Upper lobe of left lung (tissue), 6 donors: ENCODE measurements at regions not wholly inside any gene's neighbourhood (a gene's known extent, or its start where the extent isn't known, plus 50 kb on each side); places are given as distances from the start of the nearest gene placed in this dataset.
A peak's percentile ranks its signal among the peaks of the same experiment; 100 is the strongest.

Experiments
- ATAC-seq, 2 donors: fragments of 200-7000 bp; cut with Tn5 transposase; one replicate each; pipeline ENCODE4 v1.9.1; 2022; ENCODE audit warnings: mild to moderate bottlenecking in 2 of 2, moderate library complexity in 2 of 2; ENCODE audit not compliant: low FRiP score in 2 of 2
- DNase-seq, 2 donors: peaks; one replicate each; pipeline ENCODE4 v3.0.0-alpha.2; 2019 to 2020
- H3K27ac ChIP-seq, 4 donors: fragments of 200-600 bp; sonication (generic); one replicate each; pipeline ENCODE4 v1.5.1; 2016 to 2019
- H3K27me3 ChIP-seq, 4 donors: fragments of 200-600 bp; sonication (generic); one replicate each; pipeline ENCODE4 v1.5.1; 2017 to 2019
- H3K36me3 ChIP-seq, 4 donors: fragments of 200-600 bp; sonication (generic); one replicate each; pipeline ENCODE4 v1.5.1; 2016 to 2019
- H3K4me1 ChIP-seq, 4 donors: fragments of 200-600 bp; sonication (generic); one replicate each; pipeline ENCODE4 v1.5.1; 2018 to 2019
- H3K4me3 ChIP-seq, 4 donors: fragments of 200-600 bp; sonication (generic); one replicate each; pipeline ENCODE4 v1.5.1; 2017 to 2019; ENCODE audit warnings: mild to moderate bottlenecking in 2 of 4, moderate library complexity in 1 of 4
- H3K9me3 ChIP-seq, 4 donors: fragments of 200-600 bp; sonication (generic); one replicate each; pipeline ENCODE4 v1.5.1; 2018 to 2019
- EP300 ChIP-seq, 4 donors: sonication (generic); formaldehyde crosslinking; IDR thresholded peaks; one replicate each; pipeline ENCODE4 v1.5.1; 2017; ENCODE audit warnings: antibody characterized with exemption in 4 of 4, control low read depth in 2 of 4
- POLR2A ChIP-seq, 4 donors: fragments of 450-650 bp; IDR thresholded peaks; one replicate each; pipeline ENCODE4 v1.5.1; 2016 to 2017; ENCODE audit warnings: antibody characterized with exemption in 4 of 4, mild to moderate bottlenecking in 2 of 4
- POLR2AphosphoS5 ChIP-seq, 2 donors: sonication (generic); formaldehyde crosslinking; IDR thresholded peaks; one replicate each; pipeline ENCODE4 v1.5.1; 2017; ENCODE audit warnings: antibody characterized with exemption in 2 of 2
- WGBS, 2 donors: methylation state at CpG; one replicate each; pipeline ENCODE4 v1.1.5; 2017 to 2018; 5-methylcytosine and 5-hydroxymethylcytosine counted together
- TF ChIP-seq, protein P1 (sequence below), 6 experiments: fragments of 450-650 bp in 4 of 6; fragments of 200-600 bp in 2 of 6; sonication (generic) in 2 of 6; IDR thresholded peaks; one replicate each; pipeline ENCODE4 v1.5.1; 2016 to 2019; ENCODE audit warnings: antibody characterized with exemption in 6 of 6
- donor health status: DM: no; HTN: no; CAD: no; lungs with moderate emphysema.
- donor health status: DM: no; HTN: yes; CAD: no; lungs with severe emphysema.

GRCh38 chr16:85182774-85183173 is 70.5 kb upstream of the CIBAR2 start:
- TF ChIP-seq EP300 (IDR thresholded peaks at IDR 0.05) (no peak), POLR2A (IDR thresholded peaks at IDR 0.05) (no peak), POLR2AphosphoS5 (IDR thresholded peaks at IDR 0.05) (no peak)
- TF ChIP-seq, protein P1, sequence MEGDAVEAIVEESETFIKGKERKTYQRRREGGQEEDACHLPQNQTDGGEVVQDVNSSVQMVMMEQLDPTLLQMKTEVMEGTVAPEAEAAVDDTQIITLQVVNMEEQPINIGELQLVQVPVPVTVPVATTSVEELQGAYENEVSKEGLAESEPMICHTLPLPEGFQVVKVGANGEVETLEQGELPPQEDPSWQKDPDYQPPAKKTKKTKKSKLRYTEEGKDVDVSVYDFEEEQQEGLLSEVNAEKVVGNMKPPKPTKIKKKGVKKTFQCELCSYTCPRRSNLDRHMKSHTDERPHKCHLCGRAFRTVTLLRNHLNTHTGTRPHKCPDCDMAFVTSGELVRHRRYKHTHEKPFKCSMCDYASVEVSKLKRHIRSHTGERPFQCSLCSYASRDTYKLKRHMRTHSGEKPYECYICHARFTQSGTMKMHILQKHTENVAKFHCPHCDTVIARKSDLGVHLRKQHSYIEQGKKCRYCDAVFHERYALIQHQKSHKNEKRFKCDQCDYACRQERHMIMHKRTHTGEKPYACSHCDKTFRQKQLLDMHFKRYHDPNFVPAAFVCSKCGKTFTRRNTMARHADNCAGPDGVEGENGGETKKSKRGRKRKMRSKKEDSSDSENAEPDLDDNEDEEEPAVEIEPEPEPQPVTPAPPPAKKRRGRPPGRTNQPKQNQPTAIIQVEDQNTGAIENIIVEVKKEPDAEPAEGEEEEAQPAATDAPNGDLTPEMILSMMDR (IDR thresholded peaks at IDR 0.05): no peak
- WGBS, 2 donors: 96% methylated on average over 13 of the region's 13 CpGs
- DNase-seq (no peak), ATAC-seq (no peak)
- Histone ChIP-seq H3K4me1 (no peaks in the 10 kb centered on the region), H3K4me3 (no peak overlapping the region), H3K36me3 (no peaks in the 10 kb centered on the region), H3K9me3 (peaks cover 0 to 11% (median 10%) of the 10 kb centered on the region in 4 donors), H3K27me3 (no peaks in the 10 kb centered on the region), H3K27ac (no peak overlapping the region)

GRCh38 chr16:85183564-85183963 is 71.3 kb upstream of the CIBAR2 start:
- ATAC-seq (no peak), DNase-seq (no peak)
- Histone ChIP-seq H3K4me1 (no peaks in the 10 kb centered on the region), H3K36me3 (no peaks in the 10 kb centered on the region), H3K27ac (no peak overlapping the region), H3K27me3 (no peaks in the 10 kb centered on the region), H3K4me3 (no peak overlapping the region), H3K9me3 (peaks cover 0 to 11% (median 10%) of the 10 kb centered on the region in 4 donors)
- TF ChIP-seq POLR2AphosphoS5 (IDR thresholded peaks at IDR 0.05) (no peak), POLR2A (IDR thresholded peaks at IDR 0.05) (no peak), EP300 (IDR thresholded peaks at IDR 0.05) (no peak)
- TF ChIP-seq, protein P1 (IDR thresholded peaks at IDR 0.05): no peak
- WGBS, 2 donors: 89 to 91% methylated on average over 5 of the region's 5 CpGs

DNA sequence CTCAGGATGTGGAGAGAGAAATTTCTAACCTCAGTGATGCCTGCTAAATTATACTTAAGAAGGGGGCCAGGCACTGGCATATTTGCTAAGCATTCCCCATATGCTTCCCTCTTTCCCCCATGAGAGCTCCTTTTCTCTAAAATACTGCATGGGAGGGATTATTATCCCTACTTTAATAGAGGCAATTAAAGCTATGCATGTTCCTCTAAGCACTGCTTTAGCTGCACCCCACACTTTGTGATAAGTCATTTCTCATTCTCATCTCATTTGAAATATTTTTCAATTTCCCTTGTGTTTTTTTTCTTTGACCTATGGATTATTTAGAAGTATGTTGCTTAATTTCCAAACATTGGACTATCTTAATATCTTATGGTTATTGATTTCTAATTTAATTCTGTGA is 72.1 kb upstream of the CIBAR2 start:
- Histone ChIP-seq H3K27me3 (no peaks in the 10 kb centered on the region), H3K9me3 (peaks cover 0 to 11% (median 10%) of the 10 kb centered on the region in 4 donors), H3K4me1 (no peaks in the 10 kb centered on the region), H3K36me3 (no peaks in the 10 kb centered on the region), H3K27ac (no peak overlapping the region), H3K4me3 (no peak overlapping the region)
- no peak for TF ChIP-seq POLR2A (IDR thresholded peaks at IDR 0.05)
- TF ChIP-seq, protein P1 (IDR thresholded peaks at IDR 0.05): no peak
- ATAC-seq (no peak), DNase-seq (no peak)

GRCh38 chr16:85185303-85186100 is 73.2 kb upstream of the CIBAR2 start:
- H3K27me3 ChIP-seq: no peaks in the 10 kb centered on the region
- H3K4me1 ChIP-seq: no peaks in the 10 kb centered on the region
- H3K27ac ChIP-seq: no peak overlapping the region
- TF ChIP-seq EP300 (IDR thresholded peaks at IDR 0.05) (no peak), POLR2AphosphoS5 (IDR thresholded peaks at IDR 0.05) (no peak), POLR2A (IDR thresholded peaks at IDR 0.05) (no peak)
- TF ChIP-seq, protein P1 (IDR thresholded peaks at IDR 0.05): no peak
- no peak overlapping the region for H3K4me3 ChIP-seq
- H3K36me3 ChIP-seq: no peaks in the 10 kb centered on the region
- DNase-seq (peak in 1 of 2 donors; percentile 46), ATAC-seq (no peak)
- peaks cover 0 to 11% (median 10%) of the 10 kb centered on the region in 4 donors for H3K9me3 ChIP-seq
- 90 to 93% methylated on average over 14 to 22 of the region's 22 CpGs for WGBS, 2 donors

DNA sequence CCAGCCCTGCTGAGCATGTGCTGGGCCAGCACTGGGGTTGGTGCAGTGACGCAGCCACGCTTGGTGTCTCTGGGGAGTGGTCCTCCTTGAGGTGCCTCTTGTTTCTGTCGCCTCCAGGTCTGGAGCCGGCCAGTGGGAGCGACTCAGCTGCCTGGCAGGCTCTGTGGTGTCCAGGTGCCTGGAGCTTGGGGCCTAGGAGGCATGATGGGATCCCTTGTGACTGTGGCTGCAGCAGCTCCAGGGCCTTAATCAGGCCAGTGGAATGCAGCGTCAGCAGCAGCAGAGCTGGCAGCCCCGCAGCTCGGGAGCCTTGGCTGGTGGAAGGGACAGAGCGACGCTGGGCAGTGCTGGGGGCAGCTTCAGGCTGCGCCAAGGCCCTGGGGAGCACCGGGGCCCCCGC is 74.7 kb upstream of the CIBAR2 start:
- Histone ChIP-seq H3K4me3 (no peak overlapping the region), H3K27ac (no peak overlapping the region), H3K27me3 (no peaks in the 10 kb centered on the region), H3K36me3 (no peaks in the 10 kb centered on the region), H3K4me1 (no peaks in the 10 kb centered on the region), H3K9me3 (peaks cover 0 to 11% (median 10%) of the 10 kb centered on the region in 4 donors)
- no peak for ATAC-seq
- TF ChIP-seq, protein P1 (IDR thresholded peaks at IDR 0.05): no peak
- TF ChIP-seq POLR2AphosphoS5 (IDR thresholded peaks at IDR 0.05) (no peak), POLR2A (IDR thresholded peaks at IDR 0.05) (no peak), EP300 (IDR thresholded peaks at IDR 0.05) (no peak)
- 71 to 82% methylated on average over 7 to 12 of the region's 13 CpGs for WGBS, 2 donors
- peak in 1 of 2 donors; percentile 68 for DNase-seq
